ENCODE measurements at regions not wholly inside any gene's neighbourhood (a gene's known extent, or its start where the extent isn't known, plus 50 kb on each side); places are given as distances from the start of the nearest gene placed in this dataset.

DNA sequence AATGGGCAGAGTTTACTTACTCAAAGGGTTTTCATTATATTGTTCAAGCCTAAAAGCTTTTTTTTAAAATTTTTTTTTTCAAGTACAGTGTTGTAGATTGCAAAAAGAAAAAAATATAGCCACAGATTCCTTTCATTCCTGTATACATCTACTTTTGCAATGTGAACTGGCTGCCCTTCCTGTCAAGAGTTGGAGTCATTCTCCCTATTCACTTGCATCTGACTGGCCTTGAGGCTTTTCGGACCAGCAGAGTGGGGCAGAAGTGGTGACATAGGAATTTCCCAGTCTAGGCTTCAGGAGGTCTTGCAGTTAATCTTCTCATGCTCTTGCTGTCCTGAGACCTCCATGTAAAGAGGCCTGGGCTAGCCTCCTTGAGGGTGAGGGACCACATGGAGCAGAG is 218.3 kb upstream of the CFAP20DC start:
- Histone ChIP-seq H3K4me3 (no peak overlapping the region), H3K36me3 (no peaks in the 10 kb centered on the region), H3K27ac (no peak overlapping the region), H3K4me1 (no peaks in the 10 kb centered on the region), H3K9me3 (no peaks in the 10 kb centered on the region), H3K27me3 (no peaks in the 10 kb centered on the region)
- ATAC-seq (ENCODE audit: low FRiP score in 2 of 2) (no peak), DNase-seq (no peak)
- no peak for TF ChIP-seq POLR2AphosphoS5 (IDR thresholded peaks at IDR 0.05)
- WGBS, 2 donors = 90 to 94% methylated on average over 1 of the region's 1 CpG

DNA sequence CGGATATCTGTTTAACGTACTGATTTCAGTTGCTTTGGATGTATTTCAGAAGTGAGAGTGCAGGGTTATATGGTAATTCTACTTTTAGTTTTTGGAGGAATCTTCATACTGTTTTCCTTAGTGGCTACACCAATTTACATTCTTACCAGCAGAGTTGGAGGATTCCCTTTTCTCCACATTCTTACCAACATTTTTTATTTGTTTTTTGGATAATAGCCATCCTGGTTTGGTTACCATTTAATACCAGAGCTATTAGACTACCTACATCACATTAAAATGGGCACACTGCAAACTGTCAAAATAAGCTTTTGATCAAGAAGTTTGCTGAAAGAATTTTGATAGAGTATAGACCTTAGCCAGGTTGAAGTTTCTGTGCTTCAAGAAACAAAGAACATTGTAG is 217.2 kb upstream of the CFAP20DC start:
- no peaks in the 10 kb centered on the region for H3K4me1 ChIP-seq
- TF ChIP-seq POLR2A (IDR thresholded peaks at IDR 0.05) = no peak
- no peak for TF ChIP-seq POLR2AphosphoS5 (IDR thresholded peaks at IDR 0.05)
- no peak for TF ChIP-seq EP300 (IDR thresholded peaks at IDR 0.05)
- no peak for DNase-seq
- H3K4me3 ChIP-seq = no peak overlapping the region
- H3K27ac ChIP-seq = no peak overlapping the region
- H3K9me3 ChIP-seq = no peaks in the 10 kb centered on the region
- WGBS, 2 donors = 98% methylated on average over 2 of the region's 2 CpGs
- no peaks in the 10 kb centered on the region for H3K36me3 ChIP-seq
- ATAC-seq (ENCODE audit: low FRiP score in 2 of 2) = no peak
- no peaks in the 10 kb centered on the region for H3K27me3 ChIP-seq

DNA sequence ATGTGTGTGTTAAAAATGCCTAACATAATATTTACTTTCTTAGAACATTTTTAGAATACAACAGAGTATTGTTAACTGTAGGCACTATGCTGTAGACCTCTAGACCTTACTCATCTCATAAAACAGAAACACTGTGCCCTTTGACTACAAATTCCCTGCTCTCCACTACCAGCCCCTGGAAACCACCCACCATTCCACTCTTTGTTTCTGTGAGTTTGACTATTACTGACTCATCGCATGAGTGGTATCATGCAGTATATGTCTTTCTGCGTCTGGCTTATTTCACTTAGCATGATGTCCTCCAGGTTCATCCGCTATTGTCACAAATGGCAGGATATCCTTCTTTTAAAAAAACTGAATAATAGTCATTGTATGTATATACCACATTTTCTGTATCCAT is 216.7 kb upstream of the CFAP20DC start:
- 92 to 97% methylated on average over 3 of the region's 3 CpGs for WGBS, 2 donors

DNA sequence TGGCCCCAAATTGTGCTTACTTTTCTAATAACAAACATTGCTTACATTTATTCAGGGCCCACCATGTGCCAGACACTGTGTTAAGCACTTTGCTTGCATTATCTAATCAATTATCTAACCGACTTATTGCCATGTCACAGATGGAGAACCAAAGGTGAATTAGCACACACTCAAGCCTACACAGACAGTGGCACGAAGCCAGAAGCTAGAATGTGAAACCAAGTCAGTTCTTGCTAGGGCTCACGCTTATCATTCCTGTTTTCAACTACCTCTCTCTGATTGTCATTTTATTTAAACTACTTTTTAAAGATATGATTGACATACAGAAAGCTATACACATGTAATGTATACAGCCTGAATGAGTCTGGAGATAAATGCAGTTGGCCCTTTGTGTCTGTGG is 215.7 kb upstream of the CFAP20DC start:
- WGBS, 2 donors = 67 to 77% methylated on average over 3 of the region's 3 CpGs

More for the DNA sequence above, 216.7 kb upstream of the CFAP20DC start:
- no peaks in the 10 kb centered on the region for H3K4me1 ChIP-seq
- no peak overlapping the region for H3K27ac ChIP-seq
- TF ChIP-seq EP300 (IDR thresholded peaks at IDR 0.05) (no peak), POLR2A (IDR thresholded peaks at IDR 0.05) (no peak), POLR2AphosphoS5 (IDR thresholded peaks at IDR 0.05) (no peak)
- TF ChIP-seq, protein P1, sequence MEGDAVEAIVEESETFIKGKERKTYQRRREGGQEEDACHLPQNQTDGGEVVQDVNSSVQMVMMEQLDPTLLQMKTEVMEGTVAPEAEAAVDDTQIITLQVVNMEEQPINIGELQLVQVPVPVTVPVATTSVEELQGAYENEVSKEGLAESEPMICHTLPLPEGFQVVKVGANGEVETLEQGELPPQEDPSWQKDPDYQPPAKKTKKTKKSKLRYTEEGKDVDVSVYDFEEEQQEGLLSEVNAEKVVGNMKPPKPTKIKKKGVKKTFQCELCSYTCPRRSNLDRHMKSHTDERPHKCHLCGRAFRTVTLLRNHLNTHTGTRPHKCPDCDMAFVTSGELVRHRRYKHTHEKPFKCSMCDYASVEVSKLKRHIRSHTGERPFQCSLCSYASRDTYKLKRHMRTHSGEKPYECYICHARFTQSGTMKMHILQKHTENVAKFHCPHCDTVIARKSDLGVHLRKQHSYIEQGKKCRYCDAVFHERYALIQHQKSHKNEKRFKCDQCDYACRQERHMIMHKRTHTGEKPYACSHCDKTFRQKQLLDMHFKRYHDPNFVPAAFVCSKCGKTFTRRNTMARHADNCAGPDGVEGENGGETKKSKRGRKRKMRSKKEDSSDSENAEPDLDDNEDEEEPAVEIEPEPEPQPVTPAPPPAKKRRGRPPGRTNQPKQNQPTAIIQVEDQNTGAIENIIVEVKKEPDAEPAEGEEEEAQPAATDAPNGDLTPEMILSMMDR (IDR thresholded peaks at IDR 0.05) = no peak
- no peaks in the 10 kb centered on the region for H3K27me3 ChIP-seq
- no peak for DNase-seq
- H3K36me3 ChIP-seq = no peaks in the 10 kb centered on the region
- no peak for ATAC-seq (ENCODE audit: low FRiP score in 2 of 2)
- no peaks in the 10 kb centered on the region for H3K9me3 ChIP-seq
- no peak overlapping the region for H3K4me3 ChIP-seq

DNA sequence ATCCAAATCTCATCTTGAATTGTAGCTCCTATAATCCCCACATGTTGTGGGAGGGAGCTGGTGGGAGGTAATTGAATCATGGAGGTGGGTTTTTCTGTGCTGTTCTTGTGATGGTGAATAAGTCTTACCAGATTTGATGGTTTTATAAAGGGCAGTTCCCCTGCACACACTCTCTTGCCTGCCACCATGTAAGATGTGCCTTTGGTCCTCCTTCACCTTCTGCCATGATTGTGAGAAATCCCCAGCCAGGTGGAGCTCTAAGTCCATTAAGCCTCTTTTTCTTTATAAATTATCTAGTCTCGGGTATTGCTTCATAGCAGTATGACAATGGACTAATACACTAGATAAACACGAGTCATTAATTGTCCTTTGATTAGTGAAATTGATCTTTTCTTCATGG is 214.5 kb upstream of the CFAP20DC start:
- no peak for TF ChIP-seq POLR2A (IDR thresholded peaks at IDR 0.05)
- no peak for TF ChIP-seq EP300 (IDR thresholded peaks at IDR 0.05)
- TF ChIP-seq, protein P1 (IDR thresholded peaks at IDR 0.05) = no peak
- TF ChIP-seq POLR2AphosphoS5 (IDR thresholded peaks at IDR 0.05) = no peak
- no peaks in the 10 kb centered on the region for H3K27me3 ChIP-seq
- WGBS, 2 donors = 93 to 96% methylated on average over 2 of the region's 2 CpGs

More for the DNA sequence above, 215.7 kb upstream of the CFAP20DC start:
- Histone ChIP-seq H3K27ac (no peak overlapping the region), H3K9me3 (no peaks in the 10 kb centered on the region), H3K4me3 (no peak overlapping the region), H3K4me1 (no peaks in the 10 kb centered on the region), H3K27me3 (no peaks in the 10 kb centered on the region), H3K36me3 (no peaks in the 10 kb centered on the region)
- no peak for TF ChIP-seq POLR2A (IDR thresholded peaks at IDR 0.05)
- TF ChIP-seq EP300 (IDR thresholded peaks at IDR 0.05) = no peak
- no peak for TF ChIP-seq POLR2AphosphoS5 (IDR thresholded peaks at IDR 0.05)
- TF ChIP-seq, protein P1 (IDR thresholded peaks at IDR 0.05) = no peak
- DNase-seq (no peak), ATAC-seq (ENCODE audit: low FRiP score in 2 of 2) (no peak)

DNA sequence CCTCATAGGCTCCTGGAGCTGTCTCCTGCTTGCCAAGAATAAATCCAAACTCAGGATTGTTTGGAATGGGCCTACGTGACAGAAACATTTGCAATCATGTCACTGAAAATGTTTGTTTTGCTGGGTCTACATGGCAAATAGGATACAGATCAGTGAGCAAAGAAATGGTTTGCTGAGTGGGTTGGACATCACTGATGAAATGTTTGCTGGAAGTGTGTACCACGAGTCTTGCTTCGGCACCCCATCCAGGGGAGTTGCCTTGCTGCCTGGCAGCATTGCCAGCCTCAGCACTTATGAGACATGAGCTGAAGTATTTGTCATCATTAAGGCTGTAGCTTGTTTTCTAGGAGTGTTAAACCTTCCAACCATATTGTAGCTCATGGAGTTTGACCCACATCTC is 213.3 kb upstream of the CFAP20DC start:
- TF ChIP-seq, protein P1 (IDR thresholded peaks at IDR 0.05) = no peak
- no peak for TF ChIP-seq EP300 (IDR thresholded peaks at IDR 0.05)
- TF ChIP-seq POLR2AphosphoS5 (IDR thresholded peaks at IDR 0.05) = no peak
- no peak for TF ChIP-seq POLR2A (IDR thresholded peaks at IDR 0.05)
- no peaks in the 10 kb centered on the region for H3K9me3 ChIP-seq
- ATAC-seq (ENCODE audit: low FRiP score in 2 of 2) = no peak
- whole genome bisulfite sequencing, 2 donors = 77% methylated on average over 3 of the region's 3 CpGs
- no peak for DNase-seq
- no peaks in the 10 kb centered on the region for H3K36me3 ChIP-seq
- H3K4me3 ChIP-seq = no peak overlapping the region
- H3K4me1 ChIP-seq = no peaks in the 10 kb centered on the region
- no peak overlapping the region for H3K27ac ChIP-seq
- H3K27me3 ChIP-seq = no peaks in the 10 kb centered on the region

More for the DNA sequence above, 214.5 kb upstream of the CFAP20DC start:
- DNase-seq = no peak
- H3K4me1 ChIP-seq = no peaks in the 10 kb centered on the region
- no peak for ATAC-seq (ENCODE audit: low FRiP score in 2 of 2)
- no peak overlapping the region for H3K4me3 ChIP-seq
- no peak overlapping the region for H3K27ac ChIP-seq
- H3K9me3 ChIP-seq = no peaks in the 10 kb centered on the region
- H3K36me3 ChIP-seq = no peaks in the 10 kb centered on the region
